GM12878 (cell line): ENCODE measurements at regions not wholly inside any gene's neighbourhood (a gene's known extent, or its start where the extent isn't known, plus 50 kb on each side); places are given as distances from the start of the nearest gene placed in this dataset.

Source experiments
- ATAC-seq: fragments of 200-7000 bp; cut with Tn5 transposase; 3 replicates; pipeline ENCODE4 v1.9.1; 2020; ENCODE audit warnings: mild to moderate bottlenecking, moderate library complexity
- BruUV-seq: library from RNA; stranded (reverse); fragments of 400-500 nt; replicated peaks from 2 replicates; lab custom pipeline; 2021; lab: Mats Ljungman, UMichigan
- CTCF ChIA-PET: fragments of 300-600 bp; sonication (Branson Sonifier 250); formaldehyde crosslinking; extraction: SDS; loops from one replicate; lab custom pipeline; 2021; ENCODE audit warnings: inconsistent platforms; lab: Yijun Ruan, JAX
- POLR2A ChIA-PET: fragments of 350-600 bp; formaldehyde crosslinking; extraction: SDS; loops from one replicate; lab custom pipeline; 2021; ENCODE audit warnings: inconsistent platforms; lab: Charles Lee
- RAD21 ChIA-PET: fragments of 300-600 bp; sonication (Branson Sonifier 250); formaldehyde crosslinking; loops from one replicate; lab custom pipeline; 2023; ENCODE audit warnings: antibody characterized with exemption; ENCODE audit not compliant: unreplicated experiment; lab: Charles Lee
- SMC1A ChIA-PET: fragments of 300-600 bp; sonication (Branson Sonifier 250); formaldehyde crosslinking; loops from one replicate; lab custom pipeline; 2023; ENCODE audit not compliant: unreplicated experiment, uncharacterized antibody; lab: Charles Lee
- DNase-seq: peaks from one replicate; pipeline ENCODE4 v3.0.0-alpha.2; 2011; ENCODE audit warnings: low read depth, low spot score
- FAIRE-seq: peaks from 3 replicates; lab custom pipeline; 2011; peaks lifted over from hg19 to GRCh38; lab: Jason Lieb, UNC
- H2AFZ ChIP-seq: 2 replicates; pipeline ENCODE4 v1.6.0; 2011; ENCODE audit warnings: low read depth, low read length, control low read depth; ENCODE audit not compliant: control insufficient read depth
- H3K27ac ChIP-seq: 2 replicates; pipeline ENCODE4 v1.5.1; 2011; ENCODE audit warnings: control low read depth; ENCODE audit not compliant: control insufficient read depth, insufficient read depth
- H3K27me3 ChIP-seq, 2 experiments: replicated peaks in 1 of 2; 2 replicates each; pipeline versions ENCODE4 v1.6.0 to v1.6.1; 2011; ENCODE audit warnings: low read length in 1 of 2; ENCODE audit not compliant: control insufficient read depth in 2 of 2, insufficient read depth in 2 of 2
- H3K36me3 ChIP-seq, 2 experiments: 2 replicates each; pipeline ENCODE4 v1.5.1; 2011; ENCODE audit warnings: low read length in 1 of 2; ENCODE audit not compliant: control insufficient read depth in 2 of 2, insufficient read depth in 2 of 2
- H3K4me1 ChIP-seq: 2 replicates; pipeline ENCODE4 v1.6.1; 2011; ENCODE audit warnings: mild to moderate bottlenecking, low read length, moderate library complexity, mixed read lengths; ENCODE audit not compliant: control insufficient read depth, insufficient read depth
- H3K4me2 ChIP-seq: 2 replicates; pipeline ENCODE4 v1.6.0; 2011; ENCODE audit warnings: control low read depth; ENCODE audit not compliant: control insufficient read depth, insufficient read depth
- H3K4me3 ChIP-seq: fragments of 200-600 bp; sonication (generic); 2 replicates; pipeline ENCODE4 v1.5.1; 2016
- H3K79me2 ChIP-seq: 2 replicates; pipeline ENCODE4 v1.6.0; 2011; ENCODE audit warnings: low read length; ENCODE audit not compliant: control insufficient read depth, insufficient read depth
- H3K9ac ChIP-seq: 2 replicates; pipeline ENCODE4 v1.8.0; 2011; ENCODE audit warnings: low read length, control low read depth, mixed read lengths; ENCODE audit not compliant: control insufficient read depth, insufficient read depth
- H3K9me3 ChIP-seq: replicated peaks from 3 replicates; pipeline ENCODE4 v1.5.1; 2011; ENCODE audit warnings: mild to moderate bottlenecking, low read length; ENCODE audit not compliant: control insufficient read depth, insufficient read depth
- H4K20me1 ChIP-seq: 2 replicates; pipeline ENCODE4 v1.6.0; 2011; ENCODE audit not compliant: control insufficient read depth, insufficient read depth
- ATF3 ChIP-seq: IDR thresholded peaks from 2 replicates; pipeline ENCODE4 v1.6.1; 2011; ENCODE audit warnings: low read depth, mild to moderate bottlenecking, low read length, moderate library complexity, borderline replicate concordance; ENCODE audit errors: extremely low read depth
- EGR1 ChIP-seq, 2 experiments: IDR thresholded peaks; 1 replicate in 1 of 2; 2 replicates in 1 of 2; pipeline ENCODE4 v1.6.1; 2011 to 2012; ENCODE audit warnings: low read depth in 2 of 2, low read length in 2 of 2, borderline replicate concordance in 1 of 2, mild to moderate bottlenecking in 1 of 2, moderate library complexity in 1 of 2
- GATAD2B ChIP-seq: fragments of 450-650 bp; conservative IDR thresholded peaks from 2 replicates; pipeline ENCODE4 v1.6.1; 2017; ENCODE audit warnings: low read depth, mild to moderate bottlenecking, moderate library complexity
- NFXL1 ChIP-seq: fragments of 450-650 bp; IDR thresholded peaks from 2 replicates; pipeline ENCODE4 v1.6.1; 2017; ENCODE audit warnings: antibody characterized with exemption, mild to moderate bottlenecking, borderline replicate concordance
- NR2C2 ChIP-seq: IDR thresholded peaks from 2 replicates; pipeline ENCODE4 v1.6.1; 2011; ENCODE audit warnings: borderline replicate concordance, low read depth; ENCODE audit not compliant: control insufficient read depth, insufficient read length
- PAX5 ChIP-seq: IDR thresholded peaks from 2 replicates; pipeline ENCODE4 v1.6.1; 2011; ENCODE audit warnings: low read depth, low read length, borderline replicate concordance
- RCOR1 ChIP-seq: conservative IDR thresholded peaks from 2 replicates; pipeline ENCODE4 v1.6.1; 2012; ENCODE audit warnings: low read depth, low read length, improper control_type of control experiment
- STAT1 ChIP-seq: fragments of 450-650 bp; conservative IDR thresholded peaks from 2 replicates; pipeline ENCODE4 v1.6.1; 2014; ENCODE audit warnings: antibody characterized with exemption, mild to moderate bottlenecking
- TBL1XR1 ChIP-seq: IDR thresholded peaks from 2 replicates; pipeline ENCODE4 v1.6.1; 2012; ENCODE audit warnings: low read depth, low read length, improper control_type of control experiment
- ZBTB40 ChIP-seq: fragments of 450-650 bp; IDR thresholded peaks from 2 replicates; pipeline ENCODE4 v1.6.1; 2016; ENCODE audit warnings: mild to moderate bottlenecking, moderate library complexity, borderline replicate concordance
- ZNF24 ChIP-seq: fragments of 450-650 bp; IDR thresholded peaks from 2 replicates; pipeline ENCODE4 v1.6.1; 2017; ENCODE audit warnings: antibody characterized with exemption, mild to moderate bottlenecking
- WGBS: methylation state at CpG from one replicate; pipeline ENCODE4 v1.1.6; 2016; ENCODE audit warnings: low lambda C conversion rate; ENCODE audit not compliant: insufficient replicate concordance, insufficient coverage; ENCODE audit errors: missing lambda C conversion rate; 5-methylcytosine and 5-hydroxymethylcytosine counted together
- in situ Hi-C: fragments of 300-500 bp; cut with MboI; formaldehyde crosslinking; loops from 9 replicates; pipeline ENCODE4 v1.14.3; 2018; ENCODE audit warnings: mixed read lengths
- intact Hi-C: fragments of 100-400 bp; cut with micrococcal nuclease; formaldehyde crosslinking; loops from one replicate; pipeline ENCODE4 v1.14.2; 2022; ENCODE audit not compliant: unreplicated experiment

- TF ChIP-seq PAX5 = no peak
- TF ChIP-seq GATAD2B = no peak
- no peak for TF ChIP-seq NFXL1
These were observed 170.0 kb upstream of the RGMB start (continued) for GRCh38 chr5:98603456-98603855.

DNA sequence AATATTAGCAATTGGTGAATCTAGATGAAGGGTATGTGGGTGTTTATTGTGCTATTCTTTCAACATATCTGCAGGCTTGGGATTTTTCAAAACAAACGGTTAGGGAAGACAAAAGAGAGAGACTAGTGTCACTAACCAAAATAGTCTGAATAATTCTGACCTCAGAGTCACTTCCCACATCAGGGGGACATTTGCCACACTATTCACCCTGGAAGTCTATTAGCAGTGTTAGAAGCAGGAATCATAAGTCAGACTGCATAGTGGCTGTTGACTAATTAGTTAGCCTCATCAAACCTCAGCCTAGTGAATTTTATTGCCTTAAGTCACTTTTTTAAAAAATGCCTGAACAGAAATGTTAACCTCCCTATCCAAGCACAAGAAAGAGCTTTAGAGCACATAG lies 169.2 kb upstream of the RGMB start:
- Histone ChIP-seq H3K79me2 (no peaks in the 10 kb centered on the region), H3K4me3 (no peak overlapping the region), H2AFZ (no peak overlapping the region), H3K9ac (no peak overlapping the region), H3K9me3 (no peaks in the 10 kb centered on the region; the same call in 2 of the 3 replicates), H4K20me1 (no peaks in the 10 kb centered on the region), H3K27me3 (no peaks in the 10 kb centered on the region), H3K4me2 (no peak overlapping the region)
- ChIA-PET CTCF (no interaction called here), POLR2A (no interaction called here), SMC1A (no interaction called here)
- 0% methylated on average over 1 of the region's 1 CpG for WGBS
- BruUV-seq = no TSS peak
- no peak for DNase-seq
- in situ Hi-C loops = no loop called here
- no peak for TF ChIP-seq EGR1 (IDR thresholded peaks at IDR 0.05; ENCODE audit: borderline replicate concordance in 1 of 2, low read depth in 2 of 2, low read length in 2 of 2)
- TF ChIP-seq, all 136 proteins: peak for 0
- FAIRE-seq (no peak), ATAC-seq (no peak)
- intact Hi-C loops = no loop called here
- H3K4me1 ChIP-seq = no peaks in the 10 kb centered on the region
- H3K36me3 ChIP-seq = no peaks in the 10 kb centered on the region
- H3K27ac ChIP-seq = no peak overlapping the region
- RAD21 ChIA-PET = no interaction called here

- no peak overlapping the region for H3K27ac ChIP-seq
- no peaks in the 10 kb centered on the region; the same call in 2 of the 3 replicates for H3K9me3 ChIP-seq
- FAIRE-seq (no peak), ATAC-seq (no peak), DNase-seq (no peak)
- H3K9ac ChIP-seq = no peak overlapping the region
- H3K4me3 ChIP-seq = no peak overlapping the region
- BruUV-seq = no TSS peak
- ChIA-PET RAD21 (no interaction called here), POLR2A (no interaction called here), CTCF (no interaction called here), SMC1A (no interaction called here)
- H3K36me3 ChIP-seq = no peaks in the 10 kb centered on the region
- H3K79me2 ChIP-seq = no peaks in the 10 kb centered on the region
- in situ Hi-C loops (no loop called here), intact Hi-C loops (no loop called here)
- WGBS = 16% methylated on average over 4 of the region's 4 CpGs
- no peak overlapping the region for H3K4me2 ChIP-seq
- no peaks in the 10 kb centered on the region for H3K4me1 ChIP-seq
- no peaks in the 10 kb centered on the region for H4K20me1 ChIP-seq
- H3K27me3 ChIP-seq = no peaks in the 10 kb centered on the region
- H2AFZ ChIP-seq = no peak overlapping the region
- TF ChIP-seq ATF3 (no peak), ZNF24 (no peak), ZBTB40 (no peak), TBL1XR1 (no peak), NR2C2 (no peak), STAT1 (no peak), RCOR1 (no peak)
These were observed 168.6 kb upstream of the RGMB start for GRCh38 chr5:98604721-98605425.
